Stimulated activated CD8-positive, alpha-beta memory T cell treated with anti-CD3 and anti-CD28 coated beads, Interleukin-15, amount 100 ng/mL, for 48 hours (primary cell): ENCODE measurements at regions not wholly inside any gene's neighbourhood (a gene's known extent, or its start where the extent isn't known, plus 50 kb on each side); places are given as distances from the start of the nearest gene placed in this dataset.

ENCODE experiments used
- DNase-seq, 2 donors: peaks; one replicate each; pipeline ENCODE4 v3.0.0-alpha.2; 2020; ENCODE audit warnings: low read depth in 2 of 2

- no peak for DNase-seq
These were observed 392.9 kb upstream of the CELF4 start for GRCh38 chr18:37958499-37958898.

- no peak for DNase-seq
These were observed 391.3 kb upstream of the CELF4 start for GRCh38 chr18:37956902-37957301.

- no peak for DNase-seq
These were observed 390.4 kb upstream of the CELF4 start for GRCh38 chr18:37956020-37956419.

DNA sequence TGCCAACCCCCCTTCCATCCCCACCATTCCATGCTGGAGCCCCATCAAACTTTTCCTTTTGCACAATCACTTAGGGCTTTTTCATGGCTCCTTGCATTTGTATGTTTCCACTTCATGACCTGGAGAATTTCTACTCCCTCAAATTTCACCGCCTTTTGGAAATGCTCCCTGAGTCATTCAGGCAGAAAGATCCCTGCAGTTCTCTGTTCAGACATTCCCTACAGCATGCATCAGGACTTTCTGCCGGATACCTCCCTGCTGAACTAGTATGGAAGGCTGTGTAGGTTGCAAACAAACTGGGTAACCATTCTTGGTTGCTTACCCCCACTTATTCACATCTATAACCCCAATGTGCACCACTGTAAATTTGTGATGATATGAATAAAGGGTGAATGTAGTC lies 389.6 kb upstream of the CELF4 start:
- DNase-seq, result no peak

DNA sequence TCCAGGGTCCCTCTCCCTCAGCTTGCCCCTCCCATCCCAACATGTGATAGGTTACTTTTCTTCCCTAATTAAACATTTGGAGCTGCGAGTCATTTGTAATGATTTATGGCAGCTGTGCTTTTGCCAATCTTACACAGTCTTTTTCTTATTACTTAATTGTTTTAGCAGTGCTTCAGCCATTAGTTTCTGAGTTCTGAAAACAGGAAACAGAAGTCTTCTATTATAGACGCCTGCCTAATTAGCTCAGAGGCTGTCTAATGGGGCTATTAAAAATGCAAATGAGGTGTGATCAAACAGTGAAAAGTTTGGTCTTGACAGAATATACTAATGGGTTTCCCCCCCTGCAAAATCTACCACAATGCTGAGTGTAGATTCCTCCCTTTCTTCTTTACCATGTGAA lies 388.3 kb upstream of the CELF4 start:
- DNase-seq, result no peak

GRCh38 chr18:37948471-37948870 lies 382.9 kb upstream of the CELF4 start:
- no peak for DNase-seq

DNA sequence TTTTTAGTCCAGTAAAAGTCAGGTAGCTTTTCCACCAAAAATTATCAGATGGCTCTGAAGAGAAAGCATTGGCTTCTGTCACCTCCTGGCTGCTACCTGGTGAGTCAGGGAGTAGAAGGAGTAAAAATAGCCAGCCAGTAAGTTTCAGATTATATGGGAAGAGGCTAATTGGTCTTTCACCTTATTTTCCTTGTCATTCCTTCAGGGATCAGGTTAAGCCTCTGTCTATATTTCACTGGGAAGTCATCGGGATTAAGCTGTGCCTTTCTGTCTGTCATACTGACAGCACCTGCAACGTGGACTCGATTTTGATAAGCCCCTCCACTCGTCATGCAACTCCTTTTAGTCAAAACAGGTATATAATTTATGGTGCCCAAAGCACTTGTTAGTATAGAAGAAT lies 380.7 kb upstream of the CELF4 start:
- DNase-seq, result no peak

DNA sequence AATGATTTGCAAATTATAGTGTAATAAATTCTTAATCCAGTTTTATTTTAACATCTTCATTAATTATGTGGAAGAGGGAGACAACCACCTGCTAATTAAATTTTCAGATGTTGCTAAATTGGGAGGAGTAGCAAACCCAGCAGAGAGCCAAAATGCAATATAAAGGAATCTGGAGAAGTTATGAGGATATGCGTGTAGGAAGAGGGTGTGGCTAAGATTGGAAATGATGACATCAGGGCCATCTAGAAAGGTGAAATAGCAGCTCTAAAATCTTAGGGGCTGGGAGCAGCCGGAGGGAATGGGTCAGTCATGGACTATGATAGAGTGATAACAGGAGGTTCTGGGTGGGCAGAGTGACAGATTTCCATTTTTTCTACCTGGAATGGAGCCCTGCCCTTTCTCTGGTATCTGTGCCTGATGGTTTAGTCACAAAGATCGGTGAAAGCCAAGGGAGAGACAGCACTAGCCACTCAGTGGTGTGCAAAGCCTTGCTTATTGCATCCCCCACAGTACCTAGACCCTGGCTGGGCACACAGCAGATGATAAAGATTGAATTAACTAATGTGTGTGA lies 379.2 kb upstream of the CELF4 start:
- DNase-seq, result no peak

GRCh38 chr18:37937287-37937686 lies 371.7 kb upstream of the CELF4 start:
- no peak for DNase-seq

- no peak for DNase-seq
These were observed 369.5 kb upstream of the CELF4 start for GRCh38 chr18:37935086-37935485.

GRCh38 chr18:37930640-37931039 lies 365.0 kb upstream of the CELF4 start:
- no peak for DNase-seq

DNA sequence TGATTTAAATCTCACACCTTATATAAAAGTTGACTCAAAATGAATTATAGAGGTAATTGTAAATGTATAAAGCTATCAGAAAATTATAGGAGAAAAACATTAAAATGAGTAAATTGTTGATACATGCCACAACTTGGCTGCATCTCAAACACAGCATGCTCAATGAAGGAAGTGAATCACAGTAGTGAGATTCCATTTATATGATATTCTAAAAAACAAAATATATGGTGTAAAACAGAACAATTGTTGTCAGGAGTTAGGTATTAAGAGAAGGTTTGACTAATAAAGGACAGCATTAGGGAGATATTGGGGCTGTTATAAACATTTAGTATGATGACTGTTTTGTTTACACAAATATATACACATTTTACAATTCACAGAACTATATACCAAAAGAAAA lies 356.6 kb upstream of the CELF4 start:
- DNase-seq, result no peak

GRCh38 chr18:37920865-37921264 lies 355.3 kb upstream of the CELF4 start:
- no peak for DNase-seq

DNA sequence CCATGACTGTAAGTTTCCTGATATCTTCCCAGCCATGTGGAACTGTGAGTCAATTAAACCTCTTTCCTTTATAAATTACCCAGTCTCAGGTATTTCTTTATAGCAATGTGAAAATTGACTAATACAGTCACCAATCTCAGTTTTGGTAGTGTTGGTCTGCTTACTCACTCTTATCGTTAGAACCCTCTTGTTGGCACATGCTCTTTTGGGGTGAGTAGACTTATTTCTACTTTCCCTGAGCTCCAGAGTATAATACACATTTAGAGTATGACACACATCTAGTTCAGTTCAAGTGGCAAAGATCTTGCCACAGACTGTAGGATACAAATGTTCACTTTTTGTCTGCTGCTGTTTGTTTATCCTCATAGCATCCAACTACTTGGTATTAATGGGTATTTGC lies 347.5 kb upstream of the CELF4 start:
- no peak for DNase-seq

- DNase-seq, result no peak
These were observed 336.7 kb upstream of the CELF4 start for GRCh38 chr18:37902344-37902743.

- no peak for DNase-seq
These were observed 334.7 kb upstream of the CELF4 start for GRCh38 chr18:37900326-37900725.

DNA sequence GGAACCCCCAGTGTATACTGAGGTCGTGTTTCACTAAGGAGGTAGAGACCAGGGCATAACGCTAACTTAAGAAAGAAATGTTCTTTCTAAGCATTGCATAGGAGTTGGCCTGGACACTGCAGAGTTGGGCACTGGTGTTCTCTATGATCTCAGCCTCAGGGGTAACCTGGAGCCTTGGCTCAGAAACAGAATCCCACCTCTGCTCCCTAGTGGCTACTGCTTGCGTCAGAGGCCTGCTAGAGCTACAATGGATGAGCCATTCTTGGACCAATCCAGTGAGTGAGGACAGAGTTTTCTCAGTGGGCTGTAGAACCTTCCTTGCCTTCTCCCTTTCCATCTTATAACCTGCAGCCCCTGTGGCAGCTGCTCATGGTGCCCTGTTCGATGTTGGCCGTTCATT lies 324.4 kb upstream of the CELF4 start:
- no peak for DNase-seq

- DNase-seq, result no peak
These were observed 309.1 kb upstream of the CELF4 start for GRCh38 chr18:37874721-37875120.

DNA sequence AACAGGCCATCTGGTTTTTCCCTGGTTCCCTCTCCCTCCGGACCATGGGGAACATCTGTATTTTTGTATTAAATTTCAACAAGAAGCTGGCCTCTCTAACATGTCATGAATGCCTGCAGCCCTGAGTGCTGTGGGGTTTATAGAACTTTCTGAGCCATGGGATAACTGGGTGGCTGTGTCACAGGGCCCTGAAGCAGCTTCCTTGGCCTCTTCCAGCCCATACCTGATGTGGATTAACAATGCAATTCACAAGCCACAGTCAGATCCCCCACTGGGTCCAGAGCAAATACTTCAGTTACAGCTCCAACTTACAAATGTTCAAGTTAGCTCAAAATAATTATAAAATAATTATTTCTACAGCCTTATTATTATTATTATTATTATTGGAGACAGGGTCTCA lies 307.8 kb upstream of the CELF4 start:
- DNase-seq, result no peak

DNA sequence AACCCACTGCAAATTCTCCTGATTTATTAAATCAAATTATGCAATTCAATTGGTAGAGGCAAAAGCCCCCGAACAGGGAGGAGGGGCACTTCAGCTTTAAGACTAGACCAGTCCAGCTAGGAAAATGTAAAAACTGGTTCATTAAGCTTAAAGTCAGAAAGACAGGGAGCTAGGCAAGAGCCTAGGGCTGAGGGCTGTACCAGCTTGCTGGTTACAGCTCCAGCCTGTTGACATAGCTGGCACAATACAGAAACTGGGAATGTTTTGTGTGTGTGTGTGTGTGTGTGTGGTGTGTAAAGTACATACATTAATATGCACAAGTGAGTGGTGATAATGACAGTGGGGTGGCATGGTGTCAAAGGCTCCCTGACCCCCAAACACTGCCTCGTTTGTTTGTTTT lies 307.0 kb upstream of the CELF4 start:
- no peak for DNase-seq

DNA sequence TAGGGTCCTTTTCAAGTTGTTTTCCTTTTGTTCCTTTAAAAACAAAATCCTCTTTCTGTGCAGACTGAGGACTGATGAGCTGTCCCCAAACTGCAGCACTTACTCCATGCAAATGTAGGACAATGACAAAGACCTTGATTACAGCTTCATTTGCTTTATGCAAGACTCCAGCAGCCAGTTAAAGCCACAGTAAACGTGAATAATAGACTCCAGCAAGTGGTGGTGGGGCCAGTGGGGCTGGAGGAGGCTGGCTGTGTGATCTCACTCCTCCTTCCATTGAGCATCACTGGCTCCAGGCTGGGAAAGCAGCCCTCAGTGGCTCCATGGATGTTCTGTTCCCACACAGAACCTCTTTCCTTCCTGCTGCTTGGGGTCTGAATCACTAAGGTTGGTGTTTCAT lies 306.0 kb upstream of the CELF4 start:
- no peak for DNase-seq

- no peak for DNase-seq
These were observed 303.5 kb upstream of the CELF4 start for GRCh38 chr18:37869051-37869450.

- DNase-seq, result no peak
These were observed 298.5 kb upstream of the CELF4 start for GRCh38 chr18:37864122-37864521.

- DNase-seq, result no peak
These were observed 296.4 kb upstream of the CELF4 start for GRCh38 chr18:37861981-37862380.

DNA sequence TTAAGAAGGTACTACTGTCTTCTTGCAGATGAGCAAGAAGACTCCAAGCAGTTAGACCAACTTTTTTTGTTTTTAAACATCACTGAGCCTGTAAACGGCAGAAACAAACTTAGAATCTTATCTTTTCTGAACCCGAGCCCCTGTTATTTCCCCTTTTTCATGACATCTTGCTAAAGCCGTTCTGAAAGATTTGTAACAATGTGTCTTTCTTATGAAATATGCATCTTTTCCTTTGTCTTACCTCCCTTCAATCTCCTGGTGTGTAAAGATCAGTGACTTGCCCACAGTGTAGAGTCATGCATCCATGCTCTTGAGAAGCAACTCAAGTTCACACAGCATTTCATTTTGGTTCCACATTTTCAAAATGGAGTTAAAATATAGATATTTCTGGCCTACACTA lies 288.8 kb upstream of the CELF4 start:
- no peak for DNase-seq
